ENCODE measurements at regions not wholly inside any gene's neighbourhood (a gene's known extent, or its start where the extent isn't known, plus 50 kb on each side); places are given as distances from the start of the nearest gene placed in this dataset.

DNA sequence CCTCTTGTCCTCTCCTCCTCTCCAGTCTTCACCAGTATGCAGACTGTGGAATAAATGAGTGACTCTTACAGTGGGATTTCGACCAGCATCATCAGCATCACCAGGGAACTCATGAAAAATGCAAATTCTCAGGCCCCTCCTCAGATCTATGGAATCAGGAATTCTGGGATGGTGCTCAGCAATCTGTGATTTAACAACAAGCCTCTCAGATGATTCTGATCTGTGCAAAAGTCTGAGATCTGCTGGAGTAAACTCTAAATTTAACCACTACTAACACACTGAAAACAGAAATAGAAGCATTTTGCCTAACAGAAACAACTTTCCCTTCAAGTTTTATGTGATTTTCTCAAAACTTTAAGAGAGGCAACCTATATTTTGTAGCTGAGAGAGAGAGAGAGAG is 124.8 kb upstream of the FAM3C start:
- no peak overlapping the region for H3K27ac ChIP-seq (ENCODE audit: low read depth in 2 of 2, low read length in 1 of 2)
- WGBS, 2 donors = 76 to 83% methylated on average over 1 of the region's 1 CpG

GRCh38 chr7:121519548-121520521 is 123.7 kb upstream of the FAM3C start:
- H3K36me3 ChIP-seq (ENCODE audit: control insufficient read depth in 2 of 2, insufficient read depth in 2 of 2, low read length in 1 of 2) = no peaks in the 10 kb centered on the region
- H3K4me1 ChIP-seq (ENCODE audit: control insufficient read depth in 2 of 2, insufficient read depth in 2 of 2, low read length in 1 of 2) = no peaks in the 10 kb centered on the region
- WGBS, 2 donors = 80 to 85% methylated on average over 10 of the region's 10 CpGs
- no peaks in the 10 kb centered on the region for H3K27me3 ChIP-seq (ENCODE audit: control insufficient read depth in 1 of 2, insufficient read depth in 2 of 2, low read length in 2 of 2)
- H3K9me3 ChIP-seq (ENCODE audit: control insufficient read depth in 2 of 2, insufficient read depth in 1 of 2, low read depth in 1 of 2, low read length in 1 of 2) = no peaks in the 10 kb centered on the region
- peak overlapping the region; percentile 8 to 55 for H3K27ac ChIP-seq (ENCODE audit: low read depth in 2 of 2, low read length in 1 of 2)
- no peak overlapping the region for H3K4me3 ChIP-seq (ENCODE audit: low read depth in 1 of 2, low read length in 2 of 2)

More for the DNA sequence above, 124.8 kb upstream of the FAM3C start:
- Histone ChIP-seq H3K27me3 (ENCODE audit: control insufficient read depth in 1 of 2, insufficient read depth in 2 of 2, low read length in 2 of 2) (no peaks in the 10 kb centered on the region), H3K9me3 (ENCODE audit: control insufficient read depth in 2 of 2, insufficient read depth in 1 of 2, low read depth in 1 of 2, low read length in 1 of 2) (no peaks in the 10 kb centered on the region), H3K4me1 (ENCODE audit: control insufficient read depth in 2 of 2, insufficient read depth in 2 of 2, low read length in 1 of 2) (no peaks in the 10 kb centered on the region), H3K36me3 (ENCODE audit: control insufficient read depth in 2 of 2, insufficient read depth in 2 of 2, low read length in 1 of 2) (no peaks in the 10 kb centered on the region), H3K4me3 (ENCODE audit: low read depth in 1 of 2, low read length in 2 of 2) (no peak overlapping the region)

DNA sequence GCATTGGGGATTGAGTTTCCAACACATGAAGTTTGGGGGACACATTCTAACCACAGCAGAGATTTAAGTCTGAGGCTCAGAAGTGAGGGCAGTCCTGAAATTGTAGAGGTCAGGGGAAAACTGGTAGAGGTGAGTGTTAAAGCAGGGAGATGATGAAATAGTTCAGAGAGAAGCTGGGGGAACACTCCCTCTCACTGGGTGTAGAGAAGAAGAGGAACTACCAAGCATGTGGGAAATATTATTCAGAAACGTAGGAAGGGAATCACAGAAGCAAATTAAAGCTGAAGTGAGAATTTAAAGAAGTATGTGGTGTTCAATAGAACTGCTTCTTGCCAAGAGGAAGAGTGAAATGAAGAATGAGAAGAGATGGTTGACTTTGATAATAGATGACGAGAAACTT is 121.5 kb upstream of the FAM3C start:
- Histone ChIP-seq H3K36me3 (ENCODE audit: control insufficient read depth in 2 of 2, insufficient read depth in 2 of 2, low read length in 1 of 2) (no peaks in the 10 kb centered on the region), H3K27ac (ENCODE audit: low read depth in 2 of 2, low read length in 1 of 2) (no peak overlapping the region), H3K9me3 (ENCODE audit: control insufficient read depth in 2 of 2, insufficient read depth in 1 of 2, low read depth in 1 of 2, low read length in 1 of 2) (no peaks in the 10 kb centered on the region), H3K27me3 (ENCODE audit: control insufficient read depth in 1 of 2, insufficient read depth in 2 of 2, low read length in 2 of 2) (no peaks in the 10 kb centered on the region), H3K4me1 (ENCODE audit: control insufficient read depth in 2 of 2, insufficient read depth in 2 of 2, low read length in 1 of 2) (no peaks in the 10 kb centered on the region), H3K4me3 (ENCODE audit: low read depth in 1 of 2, low read length in 2 of 2) (no peak overlapping the region)
- 73 to 80% methylated on average over 2 of the region's 2 CpGs for WGBS, 2 donors

GRCh38 chr7:121516821-121517220 is 120.7 kb upstream of the FAM3C start:
- WGBS, 2 donors = 61 to 67% methylated on average over 1 of the region's 1 CpG
- no peaks in the 10 kb centered on the region for H3K9me3 ChIP-seq (ENCODE audit: control insufficient read depth in 2 of 2, insufficient read depth in 1 of 2, low read depth in 1 of 2, low read length in 1 of 2)
- no peaks in the 10 kb centered on the region for H3K27me3 ChIP-seq (ENCODE audit: control insufficient read depth in 1 of 2, insufficient read depth in 2 of 2, low read length in 2 of 2)
- no peaks in the 10 kb centered on the region for H3K36me3 ChIP-seq (ENCODE audit: control insufficient read depth in 2 of 2, insufficient read depth in 2 of 2, low read length in 1 of 2)
- H3K27ac ChIP-seq (ENCODE audit: low read depth in 2 of 2, low read length in 1 of 2) = no peak overlapping the region
- no peak overlapping the region for H3K4me3 ChIP-seq (ENCODE audit: low read depth in 1 of 2, low read length in 2 of 2)
- no peaks in the 10 kb centered on the region for H3K4me1 ChIP-seq (ENCODE audit: control insufficient read depth in 2 of 2, insufficient read depth in 2 of 2, low read length in 1 of 2)

DNA sequence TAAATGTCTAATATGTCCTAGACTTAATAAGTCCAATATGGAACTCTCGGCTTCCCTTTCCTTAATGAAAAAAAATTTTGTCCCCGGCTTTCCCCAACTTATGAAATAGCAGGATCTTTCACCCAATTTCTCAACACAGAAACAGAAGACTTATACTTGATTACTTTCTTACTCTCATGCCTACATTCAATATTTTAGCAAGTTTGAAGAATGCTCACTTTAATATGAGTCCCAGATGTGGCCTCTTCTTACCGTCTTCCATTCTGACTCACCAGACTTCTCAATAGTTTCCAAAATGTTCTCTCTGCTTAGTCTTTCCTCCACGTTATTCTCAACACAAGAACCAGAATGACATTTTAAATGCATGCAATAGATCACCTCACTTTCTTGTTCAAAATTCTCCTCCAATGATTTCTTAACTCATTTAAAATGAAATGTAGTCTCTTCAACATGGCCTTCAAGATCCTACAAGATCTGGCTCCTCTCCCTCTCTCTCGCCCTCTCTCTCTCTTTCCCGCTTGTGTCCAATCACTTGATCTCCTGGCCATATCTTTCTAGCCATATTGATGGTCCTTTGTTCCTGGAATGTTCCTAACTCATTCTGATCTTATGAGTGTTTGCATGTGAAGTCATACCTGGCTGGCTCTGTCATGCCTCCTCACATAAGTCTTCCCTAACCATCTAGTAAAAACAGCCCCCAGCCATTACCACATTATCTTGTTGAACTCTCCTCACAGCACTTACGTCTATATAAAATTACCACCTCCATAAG is 119.7 kb upstream of the FAM3C start:
- Histone ChIP-seq H3K27ac (ENCODE audit: low read depth in 2 of 2, low read length in 1 of 2) (no peak overlapping the region), H3K27me3 (ENCODE audit: control insufficient read depth in 1 of 2, insufficient read depth in 2 of 2, low read length in 2 of 2) (no peaks in the 10 kb centered on the region), H3K4me1 (ENCODE audit: control insufficient read depth in 2 of 2, insufficient read depth in 2 of 2, low read length in 1 of 2) (no peaks in the 10 kb centered on the region), H3K36me3 (ENCODE audit: control insufficient read depth in 2 of 2, insufficient read depth in 2 of 2, low read length in 1 of 2) (no peaks in the 10 kb centered on the region), H3K9me3 (ENCODE audit: control insufficient read depth in 2 of 2, insufficient read depth in 1 of 2, low read depth in 1 of 2, low read length in 1 of 2) (peaks cover 0 to 8% of the 10 kb centered on the region in 2 donors), H3K4me3 (ENCODE audit: low read depth in 1 of 2, low read length in 2 of 2) (no peak overlapping the region)
- WGBS, 2 donors = 86 to 92% methylated on average over 7 of the region's 7 CpGs

DNA sequence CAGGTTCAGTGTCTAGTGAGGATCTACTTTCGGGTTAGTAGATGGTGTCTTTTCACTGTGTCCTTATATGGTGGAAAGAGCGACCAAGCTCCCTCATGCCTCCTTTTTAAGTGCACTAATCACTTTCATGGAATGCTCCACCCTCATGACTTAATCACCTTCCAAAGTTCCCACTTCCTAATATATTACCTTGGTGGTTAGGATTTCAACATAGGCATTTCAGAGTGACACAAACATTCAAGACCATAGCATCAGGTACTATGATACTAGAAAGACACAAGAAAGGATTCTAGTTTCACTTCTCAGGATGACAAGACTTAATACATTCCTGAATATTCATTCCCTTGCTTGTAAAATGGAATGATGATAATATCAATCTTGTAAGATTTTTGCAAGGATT is 119.1 kb upstream of the FAM3C start:
- Histone ChIP-seq H3K4me1 (ENCODE audit: control insufficient read depth in 2 of 2, insufficient read depth in 2 of 2, low read length in 1 of 2) (no peaks in the 10 kb centered on the region), H3K27ac (ENCODE audit: low read depth in 2 of 2, low read length in 1 of 2) (no peak overlapping the region), H3K4me3 (ENCODE audit: low read depth in 1 of 2, low read length in 2 of 2) (no peak overlapping the region), H3K27me3 (ENCODE audit: control insufficient read depth in 1 of 2, insufficient read depth in 2 of 2, low read length in 2 of 2) (no peaks in the 10 kb centered on the region), H3K9me3 (ENCODE audit: control insufficient read depth in 2 of 2, insufficient read depth in 1 of 2, low read depth in 1 of 2, low read length in 1 of 2) (peaks cover 0 to 13% of the 10 kb centered on the region in 2 donors), H3K36me3 (ENCODE audit: control insufficient read depth in 2 of 2, insufficient read depth in 2 of 2, low read length in 1 of 2) (no peaks in the 10 kb centered on the region)
- 95 to 96% methylated on average over 2 of the region's 2 CpGs for WGBS, 2 donors

GRCh38 chr7:121513105-121513504 is 117.0 kb upstream of the FAM3C start:
- WGBS, 2 donors = 80 to 91% methylated on average over 1 of the region's 1 CpG
- H3K9me3 ChIP-seq (ENCODE audit: control insufficient read depth in 2 of 2, insufficient read depth in 1 of 2, low read depth in 1 of 2, low read length in 1 of 2) = peaks cover 0 to 13% of the 10 kb centered on the region in 2 donors
- no peak overlapping the region for H3K27ac ChIP-seq (ENCODE audit: low read depth in 2 of 2, low read length in 1 of 2)
- no peaks in the 10 kb centered on the region for H3K27me3 ChIP-seq (ENCODE audit: control insufficient read depth in 1 of 2, insufficient read depth in 2 of 2, low read length in 2 of 2)
- no peak overlapping the region for H3K4me3 ChIP-seq (ENCODE audit: low read depth in 1 of 2, low read length in 2 of 2)
- no peaks in the 10 kb centered on the region for H3K4me1 ChIP-seq (ENCODE audit: control insufficient read depth in 2 of 2, insufficient read depth in 2 of 2, low read length in 1 of 2)
- H3K36me3 ChIP-seq (ENCODE audit: control insufficient read depth in 2 of 2, insufficient read depth in 2 of 2, low read length in 1 of 2) = no peaks in the 10 kb centered on the region

DNA sequence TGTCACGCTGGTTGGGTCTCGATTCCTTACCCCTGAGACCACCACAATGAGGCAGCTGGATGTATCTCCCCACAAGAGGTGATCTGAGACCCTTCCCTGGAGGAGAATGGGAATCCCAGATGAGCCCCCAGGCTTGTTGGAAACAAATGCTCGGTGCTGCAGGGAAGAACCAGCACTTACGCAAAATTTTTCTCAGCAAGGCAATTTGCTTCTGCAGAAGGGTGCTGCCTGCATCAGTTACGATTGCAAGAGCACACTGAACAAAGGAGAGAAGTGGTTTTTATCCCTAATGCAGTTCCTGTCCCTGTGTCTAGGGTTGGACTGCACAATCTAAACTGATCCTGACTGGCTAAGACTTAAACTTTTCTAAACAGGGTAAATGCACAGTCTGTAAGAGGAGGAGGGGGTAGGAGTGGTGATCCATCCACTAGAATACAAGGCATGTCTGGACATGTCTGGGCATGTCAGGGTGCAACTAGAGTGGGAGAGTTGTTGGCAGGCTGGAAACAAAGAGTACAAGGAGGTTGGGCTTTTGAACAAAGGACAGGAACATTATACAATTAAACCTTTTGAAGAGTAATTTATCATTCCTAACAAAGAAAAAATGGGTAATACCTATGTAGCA is 114.9 kb upstream of the FAM3C start:
- H3K27me3 ChIP-seq (ENCODE audit: control insufficient read depth in 1 of 2, insufficient read depth in 2 of 2, low read length in 2 of 2) = no peaks in the 10 kb centered on the region
- peaks cover 0 to 16% of the 10 kb centered on the region in 2 donors for H3K9me3 ChIP-seq (ENCODE audit: control insufficient read depth in 2 of 2, insufficient read depth in 1 of 2, low read depth in 1 of 2, low read length in 1 of 2)
- H3K4me1 ChIP-seq (ENCODE audit: control insufficient read depth in 2 of 2, insufficient read depth in 2 of 2, low read length in 1 of 2) = no peaks in the 10 kb centered on the region
- no peaks in the 10 kb centered on the region for H3K36me3 ChIP-seq (ENCODE audit: control insufficient read depth in 2 of 2, insufficient read depth in 2 of 2, low read length in 1 of 2)
- 93 to 94% methylated on average over 5 of the region's 5 CpGs for WGBS, 2 donors
- H3K27ac ChIP-seq (ENCODE audit: low read depth in 2 of 2, low read length in 1 of 2) = no peak overlapping the region
- H3K4me3 ChIP-seq (ENCODE audit: low read depth in 1 of 2, low read length in 2 of 2) = no peak overlapping the region

DNA sequence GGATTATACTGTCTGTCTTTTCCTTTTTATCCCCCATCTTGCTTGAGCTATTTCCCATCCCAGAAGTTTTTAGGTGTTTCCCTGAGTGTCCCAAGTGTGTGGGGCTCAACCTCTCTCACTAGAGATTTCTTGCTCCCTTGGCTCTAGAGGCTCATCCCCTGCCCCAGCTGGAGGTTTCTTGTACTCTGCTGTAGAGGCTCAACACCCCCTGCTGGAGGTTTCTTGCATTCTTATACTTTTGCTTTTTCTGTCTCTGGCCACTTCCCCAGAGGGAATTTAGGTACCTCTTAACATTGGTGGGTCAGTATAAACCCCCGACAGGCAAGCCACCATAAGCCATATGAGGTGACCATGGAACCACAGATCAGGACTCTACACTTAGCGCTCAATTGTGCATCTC is 114.2 kb upstream of the FAM3C start:
- peaks cover 0 to 18% of the 10 kb centered on the region in 2 donors for H3K9me3 ChIP-seq (ENCODE audit: control insufficient read depth in 2 of 2, insufficient read depth in 1 of 2, low read depth in 1 of 2, low read length in 1 of 2)
- H3K27ac ChIP-seq (ENCODE audit: low read depth in 2 of 2, low read length in 1 of 2) = no peak overlapping the region
- 95 to 100% methylated on average over 2 of the region's 2 CpGs for WGBS, 2 donors
- no peaks in the 10 kb centered on the region for H3K36me3 ChIP-seq (ENCODE audit: control insufficient read depth in 2 of 2, insufficient read depth in 2 of 2, low read length in 1 of 2)
- H3K4me3 ChIP-seq (ENCODE audit: low read depth in 1 of 2, low read length in 2 of 2) = no peak overlapping the region
- H3K4me1 ChIP-seq (ENCODE audit: control insufficient read depth in 2 of 2, insufficient read depth in 2 of 2, low read length in 1 of 2) = no peaks in the 10 kb centered on the region
- H3K27me3 ChIP-seq (ENCODE audit: control insufficient read depth in 1 of 2, insufficient read depth in 2 of 2, low read length in 2 of 2) = no peaks in the 10 kb centered on the region

All from esophagus (tissue), 2 donors.